ENCODE measurements at regions not wholly inside any gene's neighbourhood (a gene's known extent, or its start where the extent isn't known, plus 50 kb on each side); places are given as distances from the start of the nearest gene placed in this dataset.

- no peak for DNase-seq
Measured at GRCh38 chr18:5632041-5632440, 88.2 kb upstream of the EPB41L3 start.

GRCh38 chr18:5630900-5631413, 87.2 kb upstream of the EPB41L3 start:
- DNase-seq, result no peak

- peak; percentile 53 for DNase-seq
Measured at GRCh38 chr18:5630057-5630899, 86.5 kb upstream of the EPB41L3 start.

GRCh38 chr18:5628512-5629255, 84.9 kb upstream of the EPB41L3 start:
- no peak for DNase-seq

GRCh38 chr18:5627776-5628511, 84.1 kb upstream of the EPB41L3 start:
- no peak for DNase-seq

- DNase-seq, result no peak
Measured at GRCh38 chr18:5626130-5626880, 82.5 kb upstream of the EPB41L3 start.

GRCh38 chr18:5625076-5625475, 81.3 kb upstream of the EPB41L3 start:
- no peak for DNase-seq

- no peak for DNase-seq
Measured at GRCh38 chr18:5622905-5623304, 79.1 kb upstream of the EPB41L3 start.

- no peak for DNase-seq
Measured at GRCh38 chr18:5620289-5620688, 76.5 kb upstream of the EPB41L3 start.

GRCh38 chr18:5619376-5619775, 75.6 kb upstream of the EPB41L3 start:
- DNase-seq, result no peak

GRCh38 chr18:5618047-5618688, 74.4 kb upstream of the EPB41L3 start:
- DNase-seq, result no peak

GRCh38 chr18:5611221-5611620, 67.4 kb upstream of the EPB41L3 start:
- no peak for DNase-seq

GRCh38 chr18:5608846-5609245, 65.0 kb upstream of the EPB41L3 start:
- no peak for DNase-seq

- DNase-seq, result no peak
Measured at GRCh38 chr18:5606951-5607350, 63.2 kb upstream of the EPB41L3 start.

- DNase-seq, result no peak
Measured at GRCh38 chr18:5604778-5605177, 61.0 kb upstream of the EPB41L3 start.

- no peak for DNase-seq
Measured at GRCh38 chr18:5603153-5603552, 59.4 kb upstream of the EPB41L3 start.

- DNase-seq, result no peak
Measured at GRCh38 chr18:5601188-5601624, 57.4 kb upstream of the EPB41L3 start.

- peak; percentile 20 for DNase-seq
Measured at GRCh38 chr18:5600378-5601071, 56.7 kb upstream of the EPB41L3 start.

GRCh38 chr18:5596585-5596984, 52.8 kb upstream of the EPB41L3 start:
- DNase-seq, result no peak

Measured in NCI-H1694 (cell line).